K562 (cell line): ENCODE measurements at regions not wholly inside any gene's neighbourhood (a gene's known extent, or its start where the extent isn't known, plus 50 kb on each side); places are given as distances from the start of the nearest gene placed in this dataset.

Experiments
- ATAC-seq: fragments of 200-7000 bp; cut with Tn5 transposase; 3 replicates; pipeline ENCODE4 v1.9.1; 2020; ENCODE audit warnings: moderate library complexity
- BruUV-seq: library from RNA; stranded (reverse); fragments of 400-500 nt; replicated peaks from 2 replicates; lab custom pipeline; 2021; lab: Mats Ljungman, UMichigan
- CTCF ChIA-PET: fragments of 300-600 bp; formaldehyde crosslinking; extraction: SDS; loops from one replicate; lab custom pipeline; 2021; ENCODE audit warnings: low intra/inter-chr PET ratio; lab: Yijun Ruan, JAX
- POLR2A ChIA-PET: fragments of 300-600, 350-650 bp; sonication (Branson Sonifier 250); formaldehyde crosslinking; extraction: SDS; loops from one replicate; lab custom pipeline; 2021; ENCODE audit warnings: antibody characterized with exemption, inconsistent platforms; lab: Yijun Ruan, JAX
- DNase-seq, 4 experiments: peaks; one replicate each; pipeline versions ENCODE4 v3.0.0 to v3.0.0-alpha.2; 2011 to 2018; ENCODE audit warnings: low spot score in 3 of 4, mixed read lengths in 3 of 4; ENCODE audit errors: extremely low read depth in 1 of 4
- FAIRE-seq: peaks from 2 replicates; lab custom pipeline; 2011; peaks lifted over from hg19 to GRCh38; lab: Jason Lieb, UNC
- H2AFZ ChIP-seq: 2 replicates; pipeline ENCODE4 v1.6.0; 2011; ENCODE audit warnings: low read depth, low read length, control low read depth, inconsistent platforms
- H3K27ac ChIP-seq: fragments of 200-600 bp; 3 replicates; pipeline ENCODE4 v1.8.0; 2011; ENCODE audit warnings: low read depth, mild to moderate bottlenecking, control low read depth, inconsistent platforms, low read length, moderate library complexity, mixed read lengths; ENCODE audit errors: extremely low read depth
- H3K27me3 ChIP-seq, 2 experiments: fragments of 300-600 bp in 1 of 2; 2 replicates in 1 of 2; 3 replicates in 1 of 2; pipeline versions ENCODE4 v1.6.0 to v1.8.0; 2011; ENCODE audit warnings: inconsistent platforms in 2 of 2, low read length in 2 of 2, mild to moderate bottlenecking in 1 of 2, mixed read lengths in 1 of 2, moderate library complexity in 1 of 2; ENCODE audit not compliant: control insufficient read depth in 2 of 2, insufficient read depth in 2 of 2
- H3K36me3 ChIP-seq: fragments of 300-600 bp; 3 replicates; pipeline ENCODE4 v1.8.0; 2011; ENCODE audit warnings: mild to moderate bottlenecking, low read length, inconsistent platforms; ENCODE audit not compliant: control insufficient read depth, insufficient read depth
- H3K4me1 ChIP-seq, 2 experiments: fragments of 200-600 bp in 1 of 2; replicated peaks in 1 of 2; 2 replicates in 1 of 2; 3 replicates in 1 of 2; pipeline versions ENCODE4 v1.5.1 to v1.8.0; 2011; ENCODE audit warnings: inconsistent platforms in 2 of 2, low read length in 2 of 2, mild to moderate bottlenecking in 1 of 2, mixed read lengths in 1 of 2, moderate library complexity in 1 of 2; ENCODE audit not compliant: control insufficient read depth in 2 of 2, insufficient read depth in 2 of 2
- H3K4me2 ChIP-seq: 2 replicates; pipeline ENCODE4 v1.6.1; 2011; ENCODE audit warnings: low read length, control low read depth, inconsistent platforms, mixed read lengths; ENCODE audit not compliant: insufficient read depth
- H3K4me3 ChIP-seq: fragments of 200-600 bp; sonication (generic), shearing (Covaris generic); 2 replicates; pipeline ENCODE4 v1.5.1; 2016; ENCODE audit warnings: control low read depth, inconsistent platforms
- H3K79me2 ChIP-seq: fragments of 200-600 bp; 3 replicates; pipeline ENCODE4 v1.8.0; 2011; ENCODE audit warnings: low read length, inconsistent platforms; ENCODE audit not compliant: control insufficient read depth, insufficient read depth
- H3K9ac ChIP-seq, 2 experiments: 2 replicates each; pipeline versions ENCODE4 v1.6.0 to v1.6.1; 2011; ENCODE audit warnings: low read depth in 2 of 2, low read length in 2 of 2, control low read depth in 1 of 2, inconsistent platforms in 1 of 2, mild to moderate bottlenecking in 1 of 2, mixed read lengths in 1 of 2; ENCODE audit not compliant: insufficient read depth in 1 of 2
- H3K9me1 ChIP-seq: one replicate; pipeline ENCODE4 v1.6.0; 2011; ENCODE audit warnings: inconsistent platforms, mild to moderate bottlenecking, low read length, moderate library complexity; ENCODE audit not compliant: control insufficient read depth, insufficient read depth
- H3K9me3 ChIP-seq: replicated peaks from 2 replicates; pipeline ENCODE4 v1.5.1; 2011; ENCODE audit warnings: low read depth, low read length, inconsistent platforms; ENCODE audit not compliant: control insufficient read depth, insufficient read depth
- H4K20me1 ChIP-seq: replicated peaks from 2 replicates; pipeline ENCODE4 v1.6.1; 2011; ENCODE audit warnings: low read length, inconsistent platforms, mixed read lengths; ENCODE audit not compliant: control insufficient read depth, insufficient read depth
- ARHGAP35 ChIP-seq: fragments of 450-650 bp; IDR thresholded peaks from 2 replicates; pipeline ENCODE4 v1.6.1; 2018; ENCODE audit not compliant: partially characterized antibody
- ELF4 ChIP-seq: fragments of 450-650 bp; formaldehyde crosslinking; IDR thresholded peaks from 2 replicates; pipeline ENCODE4 v1.4.0; 2022; ENCODE audit warnings: missing genetic modification characterization
- GABPB2 ChIP-seq: fragments of 250-450 bp; sonication (Bioruptor Pico); conservative IDR thresholded peaks from 2 replicates; pipeline ENCODE4 v1.5.1; 2021; ENCODE audit warnings: mild to moderate bottlenecking
- IFI16 ChIP-seq: fragments of 250-450 bp; sonication (Bioruptor Pico); IDR thresholded peaks from 2 replicates; pipeline ENCODE4 v2.1.2; 2022; ENCODE audit warnings: mild to moderate bottlenecking, inconsistent platforms
- MEF2A ChIP-seq: IDR thresholded peaks from 2 replicates; pipeline ENCODE4 v1.6.1; 2011; ENCODE audit warnings: low read depth, mild to moderate bottlenecking, low read length, moderate library complexity; ENCODE audit not compliant: control insufficient read depth
- POLR3G ChIP-seq: IDR thresholded peaks from 2 replicates; pipeline ENCODE4 v1.6.1; 2011; ENCODE audit not compliant: insufficient read length, insufficient replicate concordance; ENCODE audit errors: extremely low read depth
- SMAD3 ChIP-seq: fragments of 450-650 bp; formaldehyde crosslinking; conservative IDR thresholded peaks from 2 replicates; pipeline ENCODE4 v1.4.0; 2020; ENCODE audit warnings: mild to moderate bottlenecking
- SOX6 ChIP-seq: fragments of 450-650 bp; IDR thresholded peaks from 2 replicates; pipeline ENCODE4 v1.6.1; 2014; ENCODE audit warnings: mild to moderate bottlenecking
- ZFP30 ChIP-seq: fragments of 250-450 bp; sonication (Bioruptor Pico); IDR thresholded peaks from 2 replicates; pipeline ENCODE4 v1.8.0; 2022; ENCODE audit warnings: moderate library complexity, mild to moderate bottlenecking, inconsistent platforms, borderline replicate concordance
- ZNF134 ChIP-seq: fragments of 250-450 bp; sonication (Bioruptor Pico); conservative IDR thresholded peaks from 2 replicates; pipeline ENCODE4 v1.4.0; 2020
- in situ Hi-C: fragments of 300-500 bp; cut with MboI; formaldehyde crosslinking; loops from 4 replicates; pipeline ENCODE4 v1.15.0; 2018; ENCODE audit warnings: inconsistent platforms, mixed read lengths
- intact Hi-C: fragments of 100-400 bp; cut with micrococcal nuclease; formaldehyde crosslinking; loops from 2 replicates; pipeline ENCODE4 v1.14.2; 2022

- no TSS peak for BruUV-seq
- H3K9ac ChIP-seq: no peak overlapping the region
- H3K27me3 ChIP-seq: no peaks in the 10 kb centered on the region
- no peaks in the 10 kb centered on the region for H3K36me3 ChIP-seq
- ATAC-seq (no peak), FAIRE-seq (no peak), DNase-seq (no peak)
- intact Hi-C loops: no loop called here
- no peak overlapping the region for H3K4me2 ChIP-seq
- no peaks in the 10 kb centered on the region for H4K20me1 ChIP-seq
- POLR2A ChIA-PET: no interaction called here
- H3K9me1 ChIP-seq: no peaks in the 10 kb centered on the region
- no peaks in the 10 kb centered on the region for H3K4me1 ChIP-seq
- no peak overlapping the region for H3K4me3 ChIP-seq
- in situ Hi-C loops: no loop called here
- peaks cover 1% of the 10 kb centered on the region; the same call in 1 of the 2 replicates for H3K9me3 ChIP-seq
- no peaks in the 10 kb centered on the region for H3K79me2 ChIP-seq
- CTCF ChIA-PET: no interaction called here
- H3K27ac ChIP-seq: no peak overlapping the region
- no peak overlapping the region for H2AFZ ChIP-seq
- no peak for TF ChIP-seq SMAD3 (CRISPR knock-in tag)
- TF ChIP-seq ZNF134: no peak
- no peak for TF ChIP-seq GABPB2
- no peak for TF ChIP-seq MEF2A
- no peak for TF ChIP-seq ARHGAP35
- no peak for TF ChIP-seq ELF4 (CRISPR knock-in tag)
- no peak for TF ChIP-seq POLR3G
- no peak for TF ChIP-seq ZFP30 (CRISPR knock-in tag)
- no peak for TF ChIP-seq IFI16 (CRISPR knock-in tag)
- no peak for TF ChIP-seq SOX6
These were observed 713.2 kb upstream of the NRSN1 start for GRCh38 chr6:23412770-23413169.
